CD14-positive monocyte (primary cell): ENCODE measurements at regions not wholly inside any gene's neighbourhood (a gene's known extent, or its start where the extent isn't known, plus 50 kb on each side); places are given as distances from the start of the nearest gene placed in this dataset.

Source experiments
- DNase-seq, 3 donors: peaks; one replicate each; pipeline ENCODE4 v3.0.0-alpha.2; 2011 to 2022
- H2AFZ ChIP-seq: 2 replicates; pipeline ENCODE4 v1.6.0; 2012; ENCODE audit warnings: mild to moderate bottlenecking, low read depth, low read length, inconsistent platforms; ENCODE audit not compliant: insufficient read depth, poor library complexity, severe bottlenecking
- H3K27ac ChIP-seq, 2 donors: 1 replicate in 1 of 2; 2 replicates in 1 of 2; pipeline ENCODE4 v1.5.1; 2012 to 2013; ENCODE audit warnings: low read length in 2 of 2, control low read depth in 1 of 2, inconsistent platforms in 1 of 2, low read depth in 1 of 2, mild to moderate bottlenecking in 1 of 2
- H3K27me3 ChIP-seq, 2 donors: one replicate each; pipeline versions ENCODE4 v1.6.0 to v1.6.1; 2011 to 2013; ENCODE audit warnings: low read length in 2 of 2; ENCODE audit not compliant: control insufficient read depth in 2 of 2, insufficient read depth in 2 of 2
- H3K36me3 ChIP-seq, 2 donors: replicated peaks in 1 of 2; 1 replicate in 1 of 2; 2 replicates in 1 of 2; pipeline versions ENCODE4 v1.5.1 to v1.6.1; 2012 to 2013; ENCODE audit warnings: low read length in 2 of 2, control low read depth in 1 of 2, inconsistent platforms in 1 of 2, mild to moderate bottlenecking in 1 of 2; ENCODE audit not compliant: insufficient read depth in 2 of 2, control insufficient read depth in 1 of 2
- H3K4me1 ChIP-seq, 2 donors: 1 replicate in 1 of 2; 2 replicates in 1 of 2; pipeline versions ENCODE4 v1.5.1 to v1.6.1; 2012 to 2013; ENCODE audit warnings: low read length in 2 of 2, control low read depth in 1 of 2, inconsistent platforms in 1 of 2, mild to moderate bottlenecking in 1 of 2, moderate library complexity in 1 of 2; ENCODE audit not compliant: insufficient read depth in 2 of 2, control insufficient read depth in 1 of 2
- H3K4me2 ChIP-seq: replicated peaks from 2 replicates; pipeline ENCODE3; 2012; ENCODE audit warnings: low read length, moderate library complexity, mild to moderate bottlenecking; ENCODE audit not compliant: poor library complexity, severe bottlenecking; ENCODE audit errors: extremely low read depth
- H3K4me3 ChIP-seq, 3 experiments: fragments of 200-600 bp in 1 of 3; sonication (generic) in 1 of 3; replicated peaks in 1 of 3; 1 replicate in 2 of 3; 2 replicates in 1 of 3; pipeline ENCODE4 v1.5.1; 2011 to 2013; ENCODE audit warnings: low read length in 3 of 3, mild to moderate bottlenecking in 3 of 3, control low read depth in 2 of 3, low read depth in 2 of 3, inconsistent platforms in 1 of 3, moderate library complexity in 1 of 3
- H3K79me2 ChIP-seq: 2 replicates; pipeline ENCODE4 v1.6.0; 2012; ENCODE audit warnings: mild to moderate bottlenecking, control low read depth, inconsistent platforms, low read length, moderate library complexity; ENCODE audit not compliant: insufficient read depth
- H3K9ac ChIP-seq: 2 replicates; pipeline ENCODE4 v1.6.0; 2017; ENCODE audit warnings: low read length, mild to moderate bottlenecking; ENCODE audit not compliant: insufficient read depth, poor library complexity, severe bottlenecking
- H3K9me3 ChIP-seq, 2 donors: replicated peaks in 1 of 2; 1 replicate in 1 of 2; 2 replicates in 1 of 2; pipeline versions ENCODE4 v1.5.1 to v1.6.1; 2012 to 2013; ENCODE audit warnings: low read length in 2 of 2, control low read depth in 1 of 2; ENCODE audit not compliant: control insufficient read depth in 1 of 2, insufficient read depth in 1 of 2
- H4K20me1 ChIP-seq: 2 replicates; pipeline ENCODE4 v1.6.0; 2012; ENCODE audit warnings: mild to moderate bottlenecking, low read length, control low read depth, moderate library complexity; ENCODE audit not compliant: insufficient read depth
- H3K27ac Mint-ChIP-seq, 7 donors: one replicate each; pipeline ENCODE4 v1.8.0; 2020; ENCODE audit warnings: mild to moderate bottlenecking in 7 of 7, mixed read lengths in 7 of 7, moderate library complexity in 6 of 7, inconsistent platforms in 2 of 7
- H3K27me3 Mint-ChIP-seq, 3 donors: one replicate each; pipeline ENCODE4 v1.8.0; 2021 to 2022; ENCODE audit warnings: low read depth in 3 of 3, mild to moderate bottlenecking in 3 of 3, mixed read lengths in 3 of 3, moderate library complexity in 3 of 3, inconsistent platforms in 1 of 3
- H3K36me3 Mint-ChIP-seq, 2 donors: one replicate each; pipeline ENCODE4 v1.8.0; 2020; ENCODE audit warnings: mixed read lengths in 2 of 2, inconsistent platforms in 1 of 2, mild to moderate bottlenecking in 1 of 2
- H3K4me1 Mint-ChIP-seq: one replicate; pipeline ENCODE4 v1.8.0; 2020; ENCODE audit warnings: mild to moderate bottlenecking, mixed read lengths
- H3K4me3 Mint-ChIP-seq, 2 donors: one replicate each; pipeline ENCODE4 v1.8.0; 2020; ENCODE audit warnings: mild to moderate bottlenecking in 2 of 2, mixed read lengths in 2 of 2, moderate library complexity in 1 of 2
- H3K9me3 Mint-ChIP-seq, 7 donors: one replicate each; pipeline ENCODE4 v1.8.0; 2020 to 2022; ENCODE audit warnings: mixed read lengths in 7 of 7, mild to moderate bottlenecking in 6 of 7, moderate library complexity in 6 of 7, inconsistent platforms in 2 of 7
- whole genome bisulfite sequencing: methylation state at CpG from one replicate; pipeline ENCODE4 v1.1.5; 2013; ENCODE audit warnings: missing lambda C conversion rate; ENCODE audit not compliant: insufficient coverage; 5-methylcytosine and 5-hydroxymethylcytosine counted together
- intact Hi-C, 2 donors: fragments of 100-400 bp; cut with micrococcal nuclease; formaldehyde crosslinking; loops; one replicate each; pipeline versions ENCODE4 v1.15.0 to v1.15.1; 2023
- TF ChIP-seq, protein P1 (sequence below): fragments of 200-600 bp; IDR thresholded peaks from one replicate; pipeline ENCODE4 v1.8.0; 2022; ENCODE audit warnings: antibody characterized with exemption, mild to moderate bottlenecking

DNA sequence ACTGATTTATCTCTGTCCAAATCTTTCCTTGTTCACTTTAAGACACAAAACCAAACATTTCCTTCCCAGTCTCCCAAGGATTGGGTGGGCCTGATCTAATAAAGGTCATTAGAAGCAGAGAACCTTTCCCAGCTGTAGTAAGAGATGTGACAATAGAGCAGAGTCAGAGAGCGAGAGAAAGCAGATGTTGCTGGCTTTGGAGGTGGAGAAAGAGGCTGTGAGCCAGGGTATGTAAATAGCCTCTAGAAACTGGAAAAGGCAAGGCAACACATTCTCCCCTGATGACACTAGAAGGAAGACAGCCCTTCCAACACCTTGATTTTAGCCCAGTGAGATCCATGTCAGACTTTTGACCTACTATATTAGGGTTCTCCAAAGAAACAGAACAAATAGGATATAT lies 337.5 kb upstream of the CASK start:
- Mint-ChIP-seq H3K9me3 (peaks cover 0 to 5% (median 2%) of the 10 kb centered on the region in 7 donors), H3K4me3 (no peak overlapping the region), H3K4me1 (no peaks in the 10 kb centered on the region), H3K27me3 (peaks cover 0 to 2% (median 1%) of the 10 kb centered on the region in 3 donors), H3K27ac (no peak overlapping the region), H3K36me3 (no peaks in the 10 kb centered on the region)
- no peaks in the 10 kb centered on the region for H3K9me3 ChIP-seq
- H2AFZ ChIP-seq: no peak overlapping the region
- no peak overlapping the region for H3K4me2 ChIP-seq
- no CpG with 5 or more reads among the region's 1 CpG for WGBS
- H3K4me1 ChIP-seq: no peaks in the 10 kb centered on the region
- no peak for DNase-seq
- intact Hi-C loops: no loop called here
- no peaks in the 10 kb centered on the region for H3K79me2 ChIP-seq
- no peak overlapping the region for H3K27ac ChIP-seq
- no peaks in the 10 kb centered on the region for H3K36me3 ChIP-seq
- TF ChIP-seq, protein P1, sequence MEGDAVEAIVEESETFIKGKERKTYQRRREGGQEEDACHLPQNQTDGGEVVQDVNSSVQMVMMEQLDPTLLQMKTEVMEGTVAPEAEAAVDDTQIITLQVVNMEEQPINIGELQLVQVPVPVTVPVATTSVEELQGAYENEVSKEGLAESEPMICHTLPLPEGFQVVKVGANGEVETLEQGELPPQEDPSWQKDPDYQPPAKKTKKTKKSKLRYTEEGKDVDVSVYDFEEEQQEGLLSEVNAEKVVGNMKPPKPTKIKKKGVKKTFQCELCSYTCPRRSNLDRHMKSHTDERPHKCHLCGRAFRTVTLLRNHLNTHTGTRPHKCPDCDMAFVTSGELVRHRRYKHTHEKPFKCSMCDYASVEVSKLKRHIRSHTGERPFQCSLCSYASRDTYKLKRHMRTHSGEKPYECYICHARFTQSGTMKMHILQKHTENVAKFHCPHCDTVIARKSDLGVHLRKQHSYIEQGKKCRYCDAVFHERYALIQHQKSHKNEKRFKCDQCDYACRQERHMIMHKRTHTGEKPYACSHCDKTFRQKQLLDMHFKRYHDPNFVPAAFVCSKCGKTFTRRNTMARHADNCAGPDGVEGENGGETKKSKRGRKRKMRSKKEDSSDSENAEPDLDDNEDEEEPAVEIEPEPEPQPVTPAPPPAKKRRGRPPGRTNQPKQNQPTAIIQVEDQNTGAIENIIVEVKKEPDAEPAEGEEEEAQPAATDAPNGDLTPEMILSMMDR: no peak
- no peak overlapping the region for H3K9ac ChIP-seq
- no peaks in the 10 kb centered on the region for H4K20me1 ChIP-seq
- H3K4me3 ChIP-seq: no peak overlapping the region
- H3K27me3 ChIP-seq: no peaks in the 10 kb centered on the region

DNA sequence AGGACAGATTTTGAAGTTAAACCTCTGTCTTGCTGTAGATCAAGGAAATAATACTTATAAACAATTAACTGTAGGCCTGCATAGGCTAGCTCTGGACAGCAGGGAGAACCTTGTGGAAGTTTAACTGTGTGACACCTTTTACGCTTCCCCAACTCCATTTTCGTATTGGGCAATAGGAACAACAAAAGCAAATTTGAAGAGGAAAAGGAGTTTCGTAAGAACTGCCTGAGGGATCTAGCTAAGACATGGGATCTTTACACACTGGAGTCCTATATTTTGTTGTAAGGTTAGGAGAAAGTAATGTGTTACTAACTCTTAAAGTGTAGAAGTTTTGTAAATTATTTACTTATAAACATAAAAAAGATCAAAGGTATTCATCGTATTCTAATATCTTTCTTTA lies 324.9 kb upstream of the CASK start:
- Mint-ChIP-seq H3K27me3 (peaks cover 0 to 5% (median 0%) of the 10 kb centered on the region in 3 donors), H3K9me3 (peaks cover 0 to 6% (median 2%) of the 10 kb centered on the region in 7 donors), H3K4me1 (peaks cover 7% of the 10 kb centered on the region), H3K4me3 (no peak overlapping the region), H3K27ac (no peak overlapping the region), H3K36me3 (no peaks in the 10 kb centered on the region)
- Histone ChIP-seq H3K4me3 (no peak overlapping the region), H4K20me1 (no peaks in the 10 kb centered on the region), H2AFZ (no peak overlapping the region), H3K9ac (no peak overlapping the region), H3K9me3 (no peaks in the 10 kb centered on the region), H3K27ac (no peak overlapping the region), H3K4me2 (no peak overlapping the region), H3K36me3 (no peaks in the 10 kb centered on the region), H3K79me2 (no peaks in the 10 kb centered on the region), H3K4me1 (no peaks in the 10 kb centered on the region), H3K27me3 (no peaks in the 10 kb centered on the region)
- no CpG with 5 or more reads among the region's 4 CpGs for WGBS
- TF ChIP-seq, protein P1: no peak
- intact Hi-C loops: no loop called here
- no peak for DNase-seq
